HEK293 (cell line): ENCODE measurements at regions not wholly inside any gene's neighbourhood (a gene's known extent, or its start where the extent isn't known, plus 50 kb on each side); places are given as distances from the start of the nearest gene placed in this dataset.

Experiments
- CTCF ChIA-PET: fragments of 350-600 bp; formaldehyde crosslinking; extraction: SDS; loops from one replicate; lab custom pipeline; 2021; ENCODE audit warnings: antibody characterized with exemption; lab: Yijun Ruan, JAX
- POLR2A ChIA-PET: fragments of 300-600 bp; formaldehyde crosslinking; extraction: SDS; loops from one replicate; lab custom pipeline; 2020; ENCODE audit warnings: antibody characterized with exemption, inconsistent platforms; lab: Yijun Ruan, JAX
- H3K27ac ChIP-seq: fragments of 200-500 bp; sonication (Bioruptor generic); 2 replicates; pipeline ENCODE4 v1.5.1; 2014; ENCODE audit warnings: low read depth, low read length, control low read depth, inconsistent platforms; ENCODE audit errors: extremely low read depth
- H3K36me3 ChIP-seq, 2 experiments: fragments of 200-500 bp in 1 of 2; sonication (Bioruptor generic) in 1 of 2; 1 replicate in 1 of 2; 2 replicates in 1 of 2; pipeline ENCODE4 v1.5.1; 2014 to 2017; ENCODE audit warnings: inconsistent platforms in 2 of 2, low read length in 2 of 2; ENCODE audit not compliant: control insufficient read depth in 2 of 2, insufficient read depth in 1 of 2
- H3K4me1 ChIP-seq: fragments of 200-500 bp; sonication (Bioruptor generic); 2 replicates; pipeline ENCODE4 v1.5.1; 2014; ENCODE audit warnings: mild to moderate bottlenecking, low read length, inconsistent platforms; ENCODE audit not compliant: control insufficient read depth, insufficient read depth
- H3K4me3 ChIP-seq: 2 replicates; pipeline ENCODE4 v1.5.1; 2011; ENCODE audit warnings: low read depth, mild to moderate bottlenecking, control low read depth, low read length, moderate library complexity
- H3K9me3 ChIP-seq: fragments of 200-500 bp; sonication (Bioruptor generic); 2 replicates; pipeline ENCODE4 v1.5.1; 2014; ENCODE audit warnings: low read depth, low read length, inconsistent platforms; ENCODE audit not compliant: control insufficient read depth, insufficient read depth
- FEZF1 ChIP-seq: fragments of 450-650 bp; formaldehyde crosslinking; IDR thresholded peaks from 2 replicates; pipeline ENCODE4 v1.5.1; 2016; ENCODE audit warnings: missing biosample characterization, missing genetic modification characterization
- HIC1 ChIP-seq: fragments of 450-650 bp; formaldehyde crosslinking; IDR thresholded peaks from 2 replicates; pipeline ENCODE4 v1.5.1; 2016; ENCODE audit warnings: missing biosample characterization, missing genetic modification characterization
- TSHZ1 ChIP-seq: fragments of 450-650 bp; formaldehyde crosslinking; IDR thresholded peaks from 2 replicates; pipeline ENCODE4 v1.5.1; 2016; ENCODE audit warnings: missing biosample characterization, missing genetic modification characterization, borderline replicate concordance
- ZBTB7A ChIP-seq: fragments of 450-650 bp; formaldehyde crosslinking; IDR thresholded peaks from 2 replicates; pipeline ENCODE4 v1.5.1; 2016; ENCODE audit warnings: low read depth, missing biosample characterization, missing genetic modification characterization
- ZBTB8A ChIP-seq: fragments of 450-650 bp; formaldehyde crosslinking; IDR thresholded peaks from 2 replicates; pipeline ENCODE4 v1.5.1; 2016; ENCODE audit warnings: missing biosample characterization, missing genetic modification characterization
- ZFP41 ChIP-seq: fragments of 450-650 bp; formaldehyde crosslinking; IDR thresholded peaks from 2 replicates; pipeline ENCODE4 v1.5.1; 2016; ENCODE audit warnings: missing biosample characterization, missing genetic modification characterization, borderline replicate concordance
- ZNF202 ChIP-seq: fragments of 450-650 bp; formaldehyde crosslinking; IDR thresholded peaks from 2 replicates; pipeline ENCODE4 v1.5.1; 2016; ENCODE audit warnings: missing biosample characterization, missing genetic modification characterization, borderline replicate concordance
- ZNF223 ChIP-seq: fragments of 450-650 bp; formaldehyde crosslinking; IDR thresholded peaks from 2 replicates; pipeline ENCODE4 v1.5.1; 2016; ENCODE audit warnings: missing biosample characterization, missing genetic modification characterization
- ZNF398 ChIP-seq: fragments of 450-650 bp; formaldehyde crosslinking; IDR thresholded peaks from 2 replicates; pipeline ENCODE4 v1.5.1; 2017; ENCODE audit warnings: missing biosample characterization, missing genetic modification characterization
- ZNF658 ChIP-seq: fragments of 450-650 bp; formaldehyde crosslinking; IDR thresholded peaks from 2 replicates; pipeline ENCODE4; 2016; ENCODE audit warnings: missing biosample characterization, missing genetic modification characterization
- ZSCAN16 ChIP-seq: fragments of 450-650 bp; formaldehyde crosslinking; IDR thresholded peaks from 2 replicates; pipeline ENCODE4 v1.5.1; 2016; ENCODE audit warnings: missing biosample characterization, missing genetic modification characterization
- ZSCAN30 ChIP-seq: fragments of 450-650 bp; IDR thresholded peaks from 2 replicates; pipeline ENCODE4 v1.5.1; 2018; ENCODE audit warnings: missing biosample characterization, mild to moderate bottlenecking, missing genetic modification characterization, moderate library complexity

GRCh38 chr9:96040591-96041461 lies 165.3 kb downstream of the ERCC6L2 start (continued):
- TF ChIP-seq ZNF223 (tag by site-specific recombination), result no peak
- TF ChIP-seq FEZF1, result 0 out of 2 replicates have a peak, but pooled peaks have one; percentile 7
- TF ChIP-seq ZSCAN30, result no peak

- no peak for TF ChIP-seq ZSCAN16
- Histone ChIP-seq H3K27ac (no peak overlapping the region), H3K36me3 (no peaks in the 10 kb centered on the region), H3K4me3 (no peak overlapping the region), H3K4me1 (peaks cover 7% of the 10 kb centered on the region), H3K9me3 (no peaks in the 10 kb centered on the region)
- ChIA-PET CTCF (interaction anchor here (0.7 kb wide), 1 partner anchor 100 kb away, joined by 3 read pairs; no protein-coding TSS in a partner anchor), POLR2A (no interaction called here)
Measured at GRCh38 chr9:96038914-96039313, 163.4 kb downstream of the ERCC6L2 start.

- no peaks in the 10 kb centered on the region for H3K9me3 ChIP-seq
- CTCF ChIA-PET, result no interaction called here
- H3K4me1 ChIP-seq, result peaks cover 7% of the 10 kb centered on the region
- no peak overlapping the region for H3K27ac ChIP-seq
- TF ChIP-seq ZBTB7A (tag by site-specific recombination) (no peak), TSHZ1 (tag by site-specific recombination) (no peak), ZFP41 (tag by site-specific recombination) (no peak), ZNF658 (no peak)
- TF ChIP-seq, all 188 proteins: peak for 0
- POLR2A ChIA-PET, result no interaction called here
- H3K36me3 ChIP-seq, result no peaks in the 10 kb centered on the region
- H3K4me3 ChIP-seq, result no peak overlapping the region
Measured at GRCh38 chr9:96038271-96038670, 162.8 kb downstream of the ERCC6L2 start.

GRCh38 chr9:96034553-96035122 lies 159.1 kb downstream of the ERCC6L2 start:
- no peaks in the 10 kb centered on the region for H3K9me3 ChIP-seq
- ChIA-PET POLR2A (no interaction called here), CTCF (interaction anchor here (0.7 kb wide), 1 partner anchor 661 kb away, joined by 3 read pairs; no protein-coding TSS in a partner anchor)
- TF ChIP-seq ZNF398 (tag by site-specific recombination), result no peak
- TF ChIP-seq ZBTB8A (tag by site-specific recombination), result no peak
- TF ChIP-seq HIC1 (tag by site-specific recombination), result no peak
- TF ChIP-seq ZNF202, result no peak
- H3K4me3 ChIP-seq, result no peak overlapping the region
- H3K27ac ChIP-seq, result no peak overlapping the region
- peaks cover 10% of the 10 kb centered on the region for H3K4me1 ChIP-seq
- H3K36me3 ChIP-seq, result no peaks in the 10 kb centered on the region
